GM11168 (cell line): ENCODE measurements at regions not wholly inside any gene's neighbourhood (a gene's known extent, or its start where the extent isn't known, plus 50 kb on each side); places are given as distances from the start of the nearest gene placed in this dataset.
"Not testable (repeated sequence)": the region's sequence is repeated elsewhere in the genome, so short reads cannot be mapped to it uniquely, and the experiment has no call there.

ENCODE experiments used
- in situ Hi-C: fragments of 300-500 bp; cut with MboI; formaldehyde crosslinking; loops from one replicate; pipeline ENCODE4 v1.12.0; 2022; ENCODE audit warnings: low sequenced_read_pairs; ENCODE audit not compliant: unreplicated experiment

GRCh38 chrX:4005281-4005680, 291.8 kb upstream of the PRKX start:
- in situ Hi-C loops: no loop called here

- in situ Hi-C loops: no loop called here
Observed at GRCh38 chrX:4004822-4005221, 291.4 kb upstream of the PRKX start.

- in situ Hi-C loops: no loop called here
Observed at GRCh38 chrX:3994315-3994714, 280.9 kb upstream of the PRKX start.

GRCh38 chrX:3990569-3990968, 277.1 kb upstream of the PRKX start:
- in situ Hi-C loops: no loop called here

- in situ Hi-C loops: not testable (repeated sequence)
Observed at GRCh38 chrX:3972104-3972858, 258.8 kb upstream of the PRKX start.

GRCh38 chrX:3968749-3969148, 255.3 kb upstream of the PRKX start:
- in situ Hi-C loops: no loop called here

GRCh38 chrX:3963980-3964379, 250.5 kb upstream of the PRKX start:
- in situ Hi-C loops: no loop called here

- in situ Hi-C loops: no loop called here
Observed at GRCh38 chrX:3962511-3963311, 249.3 kb upstream of the PRKX start.

GRCh38 chrX:3960952-3961351, 247.5 kb upstream of the PRKX start:
- in situ Hi-C loops: no loop called here

GRCh38 chrX:3951859-3952258, 238.4 kb upstream of the PRKX start:
- in situ Hi-C loops: no loop called here

- in situ Hi-C loops: no loop called here
Observed at GRCh38 chrX:3950373-3950772, 236.9 kb upstream of the PRKX start.

- in situ Hi-C loops: no loop called here
Observed at GRCh38 chrX:3943965-3944364, 230.5 kb upstream of the PRKX start.

GRCh38 chrX:3940000-3940610, 226.7 kb upstream of the PRKX start:
- in situ Hi-C loops: no loop called here

- in situ Hi-C loops: no loop called here
Observed at GRCh38 chrX:3938587-3938986, 225.1 kb upstream of the PRKX start.

- in situ Hi-C loops: not testable (repeated sequence)
Observed at GRCh38 chrX:3935196-3935595, 221.7 kb upstream of the PRKX start.

- in situ Hi-C loops: loop anchor here (25.0 kb wide), 1 partner anchor 108 kb away; no protein-coding TSS in a partner anchor
Observed at GRCh38 chrX:3920424-3921017, 207.1 kb upstream of the PRKX start.

- in situ Hi-C loops: loop anchor here (25.0 kb wide), 1 partner anchor 108 kb away; no protein-coding TSS in a partner anchor
Observed at GRCh38 chrX:3919668-3920423, 206.4 kb upstream of the PRKX start.

GRCh38 chrX:3914813-3915212, 201.4 kb upstream of the PRKX start:
- in situ Hi-C loops: loop anchor here (25.0 kb wide), 1 partner anchor 103 kb away; no protein-coding TSS in a partner anchor

- in situ Hi-C loops: loop anchor here (25.0 kb wide), 1 partner anchor 102 kb away; no protein-coding TSS in a partner anchor
Observed at GRCh38 chrX:3914059-3914458, 200.6 kb upstream of the PRKX start.

GRCh38 chrX:3911012-3911411, 197.6 kb upstream of the PRKX start:
- in situ Hi-C loops: loop anchor here (25.0 kb wide), 1 partner anchor 99 kb away; no protein-coding TSS in a partner anchor
